Common myeloid progenitor, CD34-positive (primary cell): ENCODE measurements at regions not wholly inside any gene's neighbourhood (a gene's known extent, or its start where the extent isn't known, plus 50 kb on each side); places are given as distances from the start of the nearest gene placed in this dataset.

Source experiments
- CTCF ChIA-PET: fragments of 350-600 bp; sonication (Branson Sonifier 250); formaldehyde crosslinking; loops from one replicate; lab custom pipeline; 2021; ENCODE audit warnings: antibody characterized with exemption; lab: Charles Lee
- POLR2A ChIA-PET: fragments of 350-600 bp; sonication (Branson Sonifier 250); formaldehyde crosslinking; loops from one replicate; lab custom pipeline; 2021; ENCODE audit warnings: antibody characterized with exemption; lab: Charles Lee
- DNase-seq, 3 donors: peaks; one replicate each; pipeline versions ENCODE4 v3.0.0 to v3.0.0-alpha.2; 2013
- H3K27ac ChIP-seq, 2 experiments: 1 replicate in 1 of 2; 2 replicates in 1 of 2; pipeline ENCODE4 v1.7.0; 2013; ENCODE audit warnings: inconsistent platforms in 2 of 2, low read length in 2 of 2, mild to moderate bottlenecking in 2 of 2, low read depth in 1 of 2, moderate library complexity in 1 of 2; ENCODE audit not compliant: severe bottlenecking in 2 of 2, insufficient read depth in 1 of 2, poor library complexity in 1 of 2
- H3K27me3 ChIP-seq, 5 experiments: replicated peaks in 2 of 5; 1 replicate in 3 of 5; 2 replicates in 2 of 5; pipeline versions ENCODE4 v1.6.1 to v1.7.0; 2013; ENCODE audit warnings: low read length in 4 of 5, mild to moderate bottlenecking in 2 of 5, moderate library complexity in 2 of 5, inconsistent platforms in 1 of 5; ENCODE audit not compliant: insufficient read depth in 5 of 5, control insufficient read depth in 4 of 5
- H3K36me3 ChIP-seq, 4 experiments: 1 replicate in 2 of 4; 2 replicates in 2 of 4; pipeline versions ENCODE4 v1.6.1 to v1.7.0; 2013; ENCODE audit warnings: low read length in 3 of 4, control low read depth in 1 of 4, mild to moderate bottlenecking in 1 of 4; ENCODE audit not compliant: control insufficient read depth in 4 of 4, insufficient read depth in 4 of 4
- H3K4me1 ChIP-seq, 4 experiments: 1 replicate in 3 of 4; 2 replicates in 1 of 4; pipeline versions ENCODE4 v1.6.1 to v1.7.1; 2013; ENCODE audit warnings: low read length in 3 of 4, mild to moderate bottlenecking in 3 of 4, control low read depth in 1 of 4, inconsistent platforms in 1 of 4, moderate library complexity in 1 of 4; ENCODE audit not compliant: control insufficient read depth in 4 of 4, insufficient read depth in 4 of 4; ENCODE audit errors: control extremely low read depth in 1 of 4
- H3K4me3 ChIP-seq, 7 experiments: 1 replicate in 4 of 7; 2 replicates in 3 of 7; pipeline versions ENCODE4 v1.5.1 to v1.7.0; 2013; ENCODE audit warnings: mild to moderate bottlenecking in 7 of 7, low read length in 6 of 7, moderate library complexity in 6 of 7, inconsistent platforms in 2 of 7, low read depth in 2 of 7, control low read depth in 1 of 7; ENCODE audit not compliant: insufficient read depth in 4 of 7, control insufficient read depth in 1 of 7; ENCODE audit errors: extremely low read depth in 1 of 7
- H3K9me3 ChIP-seq, 5 experiments: 1 replicate in 4 of 5; 2 replicates in 1 of 5; pipeline versions ENCODE4 v1.6.1 to v1.7.1; 2013; ENCODE audit warnings: low read length in 4 of 5, mild to moderate bottlenecking in 2 of 5, inconsistent platforms in 1 of 5, low read depth in 1 of 5, moderate library complexity in 1 of 5; ENCODE audit not compliant: control insufficient read depth in 4 of 5, insufficient read depth in 2 of 5; ENCODE audit errors: control extremely low read depth in 1 of 5
- WGBS: methylation state at CpG from one replicate; pipeline ENCODE4 v1.1.5; 2013; ENCODE audit not compliant: insufficient coverage; 5-methylcytosine and 5-hydroxymethylcytosine counted together

DNA sequence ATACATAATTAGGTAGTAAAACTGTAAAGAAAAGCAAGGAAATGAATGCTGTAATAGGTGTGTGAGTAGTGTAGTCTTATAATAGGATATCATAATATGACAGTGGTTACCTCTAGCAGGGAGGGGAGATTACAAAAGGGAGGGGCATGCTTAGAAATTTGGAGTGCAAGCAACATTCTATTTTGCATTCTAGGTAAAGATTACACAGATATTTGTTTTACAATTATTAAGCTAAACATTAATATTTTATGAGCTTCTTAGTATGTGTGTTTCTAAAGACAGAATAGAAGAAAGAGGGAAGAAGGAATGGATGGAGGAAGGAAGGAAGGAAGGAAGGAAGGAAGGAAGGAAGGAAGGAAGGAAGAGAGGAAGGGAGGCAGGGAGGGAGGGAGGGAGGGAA lies 177.9 kb downstream of the PAX3 start:
- POLR2A ChIA-PET = no interaction called here
- H3K27me3 ChIP-seq = peaks cover 0 to 3% (median 0%) of the 10 kb centered on the region in 5 experiments
- CTCF ChIA-PET = no interaction called here

GRCh38 chr2:222115296-222115695 lies 183.5 kb downstream of the PAX3 start:
- no peak overlapping the region for H3K4me3 ChIP-seq
- H3K9me3 ChIP-seq = no peaks in the 10 kb centered on the region
- CTCF ChIA-PET = no interaction called here
- no peaks in the 10 kb centered on the region for H3K36me3 ChIP-seq
- DNase-seq = no peak
- WGBS = 100% methylated on average over 2 of the region's 3 CpGs
- H3K4me1 ChIP-seq = no peaks in the 10 kb centered on the region
- H3K27ac ChIP-seq = no peak overlapping the region
- no peaks in the 10 kb centered on the region for H3K27me3 ChIP-seq
- POLR2A ChIA-PET = no interaction called here

More for the DNA sequence above, 177.9 kb downstream of the PAX3 start:
- Histone ChIP-seq H3K9me3 (no peaks in the 10 kb centered on the region), H3K36me3 (no peaks in the 10 kb centered on the region), H3K4me1 (no peaks in the 10 kb centered on the region), H3K4me3 (no peak overlapping the region), H3K27ac (no peak overlapping the region)
- DNase-seq = no peak

- H3K9me3 ChIP-seq = no peaks in the 10 kb centered on the region
- 100% methylated on average over 1 of the region's 4 CpGs for WGBS
- peaks cover 0 to 6% (median 0%) of the 10 kb centered on the region in 5 experiments for H3K27me3 ChIP-seq
- H3K27ac ChIP-seq = no peak overlapping the region
- no peaks in the 10 kb centered on the region for H3K4me1 ChIP-seq
- H3K36me3 ChIP-seq = no peaks in the 10 kb centered on the region
- no peak overlapping the region for H3K4me3 ChIP-seq
- ChIA-PET CTCF (no interaction called here), POLR2A (no interaction called here)
- no peak for DNase-seq
Measured at GRCh38 chr2:222108957-222109585, 189.7 kb downstream of the PAX3 start.

GRCh38 chr2:222108497-222108896 lies 190.3 kb downstream of the PAX3 start:
- Histone ChIP-seq H3K9me3 (no peaks in the 10 kb centered on the region), H3K27ac (no peak overlapping the region), H3K4me1 (no peaks in the 10 kb centered on the region), H3K36me3 (no peaks in the 10 kb centered on the region), H3K4me3 (no peak overlapping the region), H3K27me3 (peaks cover 0 to 8% (median 0%) of the 10 kb centered on the region in 5 experiments)
- DNase-seq = no peak
- no CpG with 5 or more reads among the region's 3 CpGs for WGBS
- POLR2A ChIA-PET = no interaction called here
- CTCF ChIA-PET = no interaction called here

GRCh38 chr2:222105046-222105445 lies 193.8 kb downstream of the PAX3 start:
- no peaks in the 10 kb centered on the region for H3K4me1 ChIP-seq
- no peak for DNase-seq
- H3K27me3 ChIP-seq = peaks cover 0 to 8% (median 0%) of the 10 kb centered on the region in 5 experiments
- 100% methylated on average over 1 of the region's 1 CpG for WGBS
- H3K27ac ChIP-seq = no peak overlapping the region
- ChIA-PET CTCF (no interaction called here), POLR2A (no interaction called here)
- no peaks in the 10 kb centered on the region for H3K9me3 ChIP-seq
- H3K4me3 ChIP-seq = no peak overlapping the region
- H3K36me3 ChIP-seq = no peaks in the 10 kb centered on the region

- no peak for DNase-seq
- 74% methylated on average over 2 of the region's 4 CpGs for WGBS
- no peaks in the 10 kb centered on the region for H3K4me1 ChIP-seq
- ChIA-PET CTCF (no interaction called here), POLR2A (no interaction called here)
- no peaks in the 10 kb centered on the region for H3K9me3 ChIP-seq
- H3K27me3 ChIP-seq = peaks cover 0 to 6% (median 0%) of the 10 kb centered on the region in 5 experiments
- H3K27ac ChIP-seq = no peak overlapping the region
- H3K36me3 ChIP-seq = no peaks in the 10 kb centered on the region
- no peak overlapping the region for H3K4me3 ChIP-seq
Measured at GRCh38 chr2:222102575-222103349, 196.0 kb downstream of the PAX3 start.
